ENCODE measurements at regions not wholly inside any gene's neighbourhood (a gene's known extent, or its start where the extent isn't known, plus 50 kb on each side); places are given as distances from the start of the nearest gene placed in this dataset.
"Not testable (repeated sequence)": the region's sequence is repeated elsewhere in the genome, so short reads cannot be mapped to it uniquely, and the experiment has no call there.

DNA sequence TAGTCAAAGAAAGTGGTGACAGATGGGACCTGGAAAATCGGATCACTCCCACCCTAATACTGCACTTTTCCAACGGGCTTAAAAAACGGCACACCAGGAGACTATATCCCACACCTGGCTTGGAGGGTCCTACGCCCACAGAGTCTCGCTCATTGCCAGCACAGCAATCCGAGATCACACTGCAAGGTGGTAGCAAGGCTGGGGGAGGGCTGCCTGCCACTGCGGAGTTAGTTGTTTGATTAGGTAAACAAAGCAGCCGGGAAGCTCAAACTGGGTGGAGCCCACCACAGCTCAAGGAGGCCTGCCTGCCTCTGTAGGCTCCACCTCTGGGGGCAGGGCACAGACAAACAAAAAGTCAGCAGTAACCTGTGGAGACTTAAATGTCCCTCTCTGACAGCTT, 590.0 kb upstream of the ID4 start:
- not testable (repeated sequence) for DNase-seq (ENCODE audit: low spot score)

DNA sequence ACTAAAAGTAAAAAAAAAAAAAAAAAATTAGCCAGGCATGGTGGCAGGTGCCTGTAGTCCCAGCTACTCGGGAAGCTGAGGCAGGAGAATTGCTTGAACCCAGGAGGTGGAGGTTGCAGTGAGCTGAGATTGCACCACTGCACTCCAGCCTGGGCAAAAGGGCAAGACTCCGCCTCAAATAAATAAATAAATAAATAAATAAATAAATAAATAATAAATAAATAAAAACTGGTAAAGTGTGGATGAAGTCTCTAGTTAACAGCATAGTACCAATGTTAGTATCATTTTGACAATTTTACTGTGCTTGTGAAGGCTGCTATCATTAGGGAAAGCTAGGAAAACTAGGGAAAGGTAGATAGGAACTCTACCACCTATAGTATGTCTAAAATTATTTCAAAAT, 581.0 kb upstream of the ID4 start:
- DNase-seq (ENCODE audit: low spot score), result not testable (repeated sequence)

DNA sequence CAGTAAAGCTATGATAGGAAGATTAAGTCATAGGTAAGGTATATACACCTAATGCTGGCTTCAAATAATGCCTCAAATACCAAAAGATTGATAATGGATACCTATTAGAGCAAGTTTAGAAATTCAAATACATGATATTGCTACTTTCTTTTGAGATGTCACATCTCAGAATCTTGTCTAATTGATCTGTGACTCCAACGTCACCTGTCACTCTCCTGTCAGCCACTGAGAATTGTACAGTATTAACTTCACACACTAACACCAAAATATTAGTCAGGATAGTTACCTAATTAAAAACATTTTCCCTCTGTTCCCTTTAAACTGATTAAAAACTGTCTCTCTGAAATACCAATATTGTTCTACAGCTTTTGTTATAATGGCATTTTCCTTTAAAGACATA, 575.5 kb upstream of the ID4 start:
- DNase-seq (ENCODE audit: low spot score), result no peak

- no peak for DNase-seq (ENCODE audit: low spot score)
These were observed 569.1 kb upstream of the ID4 start for GRCh38 chr6:19268117-19268516.

DNA sequence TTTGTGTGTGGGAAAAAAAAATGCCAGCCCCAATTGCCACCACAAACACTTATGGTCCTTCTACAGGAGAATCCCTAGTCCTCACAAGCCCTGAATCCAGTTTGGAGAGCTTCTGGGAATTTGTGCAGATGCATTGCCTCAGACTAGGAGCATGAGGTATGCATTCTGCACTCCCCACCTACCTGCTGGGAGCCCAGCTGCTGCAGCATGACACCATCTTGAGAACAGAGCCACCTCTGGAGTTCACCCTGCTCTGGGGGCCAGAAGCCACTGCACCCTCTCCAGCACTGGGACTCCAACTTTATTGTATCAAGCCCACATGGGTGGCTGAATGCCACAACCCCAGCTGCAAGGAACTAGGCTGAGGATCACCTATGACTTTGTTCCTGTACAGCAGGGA, 568.5 kb upstream of the ID4 start:
- DNase-seq (ENCODE audit: low spot score), result no peak

- DNase-seq (ENCODE audit: low spot score), result no peak
These were observed 567.8 kb upstream of the ID4 start for GRCh38 chr6:19269341-19269898.

GRCh38 chr6:19270616-19271015, 566.6 kb upstream of the ID4 start:
- no peak for DNase-seq (ENCODE audit: low spot score)

DNA sequence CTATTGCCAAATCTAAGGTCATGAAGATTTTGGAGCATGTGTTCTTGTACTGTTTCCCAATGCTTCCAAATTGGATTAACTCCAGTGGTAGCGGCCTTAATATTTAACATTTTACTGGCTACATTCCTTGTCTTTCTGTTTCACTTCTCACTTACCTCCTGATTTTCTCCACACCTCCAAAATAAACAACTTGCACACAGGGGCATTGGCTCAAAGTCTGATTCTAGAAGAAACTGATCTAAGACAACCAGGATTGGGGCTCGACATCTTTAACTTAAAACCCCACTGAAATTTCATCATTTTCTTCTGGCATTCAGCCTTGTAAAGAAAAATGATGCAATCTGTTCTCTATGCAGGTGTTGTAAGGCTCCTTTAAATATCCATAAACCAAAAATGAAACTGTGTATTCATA, 557.9 kb upstream of the ID4 start:
- DNase-seq (ENCODE audit: low spot score), result no peak

- DNase-seq (ENCODE audit: low spot score), result no peak
These were observed 549.2 kb upstream of the ID4 start for GRCh38 chr6:19287928-19288327.

DNA sequence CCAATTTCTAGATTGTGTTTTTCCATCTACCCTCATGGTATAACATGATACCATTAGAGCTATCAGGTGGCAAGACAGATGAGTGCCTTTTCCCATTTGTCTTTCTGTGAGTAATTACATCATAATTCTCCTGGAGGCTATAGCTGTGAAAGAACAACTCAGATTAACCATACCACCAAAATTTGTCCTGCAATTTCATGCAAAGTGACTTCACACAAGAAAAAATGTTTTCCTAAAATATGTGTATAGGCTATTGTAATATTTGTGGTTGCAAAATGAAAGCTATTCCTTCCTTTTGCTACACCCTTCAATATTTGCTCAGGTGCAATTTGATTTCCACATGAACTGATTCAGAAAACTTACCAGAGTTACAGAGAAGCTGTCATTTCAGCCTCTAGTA, 547.7 kb upstream of the ID4 start:
- DNase-seq (ENCODE audit: low spot score), result no peak

- DNase-seq (ENCODE audit: low spot score), result no peak
These were observed 539.3 kb upstream of the ID4 start for GRCh38 chr6:19297880-19298279.

- no peak for DNase-seq (ENCODE audit: low spot score)
These were observed 538.7 kb upstream of the ID4 start for GRCh38 chr6:19298421-19298820.

DNA sequence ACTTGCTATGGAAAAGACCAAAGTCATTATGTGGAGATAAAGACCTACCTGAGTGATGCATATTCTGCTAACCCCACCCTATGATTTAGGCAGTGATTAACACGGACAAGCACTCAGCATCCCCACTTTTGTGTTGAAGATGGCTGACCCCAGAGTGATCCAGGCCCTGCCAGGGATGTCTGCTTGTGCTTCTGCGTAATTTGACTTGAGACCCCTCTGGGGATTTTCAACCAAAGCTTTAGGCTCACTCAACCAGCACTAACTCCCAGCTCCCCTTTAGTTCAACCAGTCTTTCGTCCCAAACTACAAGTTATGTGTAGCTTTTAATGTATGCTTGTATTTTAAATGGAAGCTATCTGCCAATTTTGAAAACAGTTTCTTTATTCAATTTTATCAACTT, 538.0 kb upstream of the ID4 start:
- no peak for DNase-seq (ENCODE audit: low spot score)

- no peak for DNase-seq (ENCODE audit: low spot score)
These were observed 535.2 kb upstream of the ID4 start for GRCh38 chr6:19301980-19302379.

- DNase-seq (ENCODE audit: low spot score), result no peak
These were observed 533.8 kb upstream of the ID4 start for GRCh38 chr6:19303383-19303782.

DNA sequence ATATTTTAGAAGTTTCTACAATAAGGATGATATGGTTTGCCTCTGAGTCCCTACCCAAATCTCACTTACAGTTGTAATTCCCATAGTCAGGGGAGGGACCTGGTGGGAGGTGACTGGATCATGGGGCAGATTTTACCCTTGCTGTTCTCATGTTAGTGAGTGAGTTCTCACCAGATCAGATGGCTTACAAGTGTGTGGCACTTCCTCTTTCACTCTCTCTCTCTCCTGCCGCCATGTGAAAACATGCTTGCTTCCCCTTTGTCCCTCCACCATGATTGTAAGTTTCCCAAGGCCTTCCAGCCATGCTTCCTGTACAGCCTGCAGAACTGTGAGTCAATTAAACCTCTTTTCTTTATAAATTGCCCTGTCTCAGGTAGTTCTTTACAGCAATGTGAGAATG, 527.5 kb upstream of the ID4 start:
- DNase-seq (ENCODE audit: low spot score), result no peak

GRCh38 chr6:19311786-19312185, 525.4 kb upstream of the ID4 start:
- no peak for DNase-seq (ENCODE audit: low spot score)

GRCh38 chr6:19312241-19312978, 524.8 kb upstream of the ID4 start:
- DNase-seq (ENCODE audit: low spot score), result no peak

GRCh38 chr6:19317431-19317986, 519.7 kb upstream of the ID4 start:
- DNase-seq (ENCODE audit: low spot score), result no peak

GRCh38 chr6:19319005-19319404, 518.2 kb upstream of the ID4 start:
- DNase-seq (ENCODE audit: low spot score), result no peak

DNA sequence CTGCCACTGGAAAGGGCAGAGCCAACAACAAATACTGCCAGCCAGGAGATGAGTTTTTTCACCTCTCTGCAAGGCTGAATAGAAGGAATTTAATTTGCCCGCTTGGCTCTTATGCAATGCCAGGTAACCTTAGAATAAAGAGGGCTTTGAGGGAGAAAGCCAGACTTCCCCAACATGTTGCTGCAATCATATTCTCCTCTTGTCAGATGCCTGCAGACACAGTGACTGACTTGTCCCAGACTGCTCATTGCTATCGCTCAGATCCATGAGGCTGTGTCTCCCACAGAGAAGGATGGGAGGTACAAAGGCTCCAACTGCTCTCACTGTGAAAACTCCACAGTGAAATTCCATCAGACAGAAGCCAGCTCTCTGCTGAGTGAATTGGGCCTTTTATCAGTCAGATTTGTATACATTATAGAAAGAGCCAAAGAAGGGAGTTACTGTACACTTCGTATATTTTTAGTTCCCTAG, 517.0 kb upstream of the ID4 start:
- no peak for DNase-seq (ENCODE audit: low spot score)

DNA sequence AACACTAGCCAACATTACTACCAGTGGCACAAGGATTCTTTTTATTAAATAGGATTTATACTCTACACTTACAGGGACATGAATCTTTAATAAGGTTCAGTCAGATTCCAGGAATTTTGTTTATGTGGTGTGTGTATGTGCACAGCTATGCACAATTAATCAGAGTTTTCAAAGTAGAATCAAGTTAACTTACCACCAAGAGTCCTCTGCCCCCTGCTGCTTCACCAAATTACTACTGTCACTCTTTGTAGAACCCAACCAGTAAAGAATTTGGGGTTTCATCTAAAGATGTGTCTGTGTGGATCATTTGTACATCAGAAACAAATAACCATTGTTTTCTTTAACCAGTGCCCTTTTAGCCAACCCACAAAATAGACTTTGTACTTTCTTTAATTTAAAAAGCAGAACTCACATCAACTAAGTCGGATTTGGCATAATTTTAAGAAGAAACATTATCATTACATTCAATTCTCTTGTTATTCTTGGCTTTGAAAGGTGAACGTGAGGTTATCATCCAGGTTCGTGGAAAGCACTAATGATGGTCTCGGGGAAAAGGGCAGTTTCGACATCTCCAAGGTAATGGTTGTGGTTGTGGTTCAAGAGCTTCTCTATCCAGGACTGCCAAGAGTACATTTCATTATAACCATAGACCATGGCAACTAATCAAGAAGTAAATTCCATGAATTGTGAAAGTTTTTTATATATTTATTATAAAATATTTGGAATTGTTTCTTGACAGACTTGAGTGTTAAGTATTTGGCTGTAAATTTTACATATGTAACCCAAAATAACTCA, 514.3 kb upstream of the ID4 start:
- DNase-seq (ENCODE audit: low spot score), result no peak

DNA sequence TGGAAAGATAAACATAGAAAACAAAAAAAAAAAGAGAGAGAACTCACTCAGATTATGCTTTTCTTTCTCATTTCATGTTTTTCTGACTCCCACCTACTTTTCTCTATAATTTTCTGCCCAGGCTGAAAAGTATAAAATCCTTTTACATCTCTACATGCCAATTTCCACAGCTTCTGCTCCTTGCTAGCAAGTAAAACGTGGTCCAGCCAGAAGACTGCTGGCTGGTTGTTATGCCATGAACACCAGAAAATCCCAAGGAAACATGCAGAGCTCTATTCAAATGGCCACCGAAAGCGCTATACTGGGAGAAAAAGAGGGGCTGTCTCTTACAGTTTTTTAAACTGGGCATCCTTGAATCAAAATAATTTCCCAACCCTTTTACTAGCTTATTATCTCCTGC, 512.8 kb upstream of the ID4 start:
- DNase-seq (ENCODE audit: low spot score), result no peak
